NCI-H345 treated with DMSO at 0.1 percent for 48 hours (cell line): ENCODE measurements at regions not wholly inside any gene's neighbourhood (a gene's known extent, or its start where the extent isn't known, plus 50 kb on each side); places are given as distances from the start of the nearest gene placed in this dataset.

ENCODE experiments used
- DNase-seq: peaks from one replicate; lab custom pipeline; 2025; ENCODE audit not compliant: unreplicated experiment; lab: John Stamatoyannopoulos, UW

GRCh38 chr2:164306872-164307271, 314.4 kb downstream of the GRB14 start:
- DNase-seq: no peak

GRCh38 chr2:164302786-164303185, 318.5 kb downstream of the GRB14 start:
- DNase-seq: no peak

- no peak for DNase-seq
Measured at GRCh38 chr2:164288235-164288634, 333.0 kb downstream of the GRB14 start.

GRCh38 chr2:164287056-164287455, 334.2 kb downstream of the GRB14 start:
- no peak for DNase-seq

DNA sequence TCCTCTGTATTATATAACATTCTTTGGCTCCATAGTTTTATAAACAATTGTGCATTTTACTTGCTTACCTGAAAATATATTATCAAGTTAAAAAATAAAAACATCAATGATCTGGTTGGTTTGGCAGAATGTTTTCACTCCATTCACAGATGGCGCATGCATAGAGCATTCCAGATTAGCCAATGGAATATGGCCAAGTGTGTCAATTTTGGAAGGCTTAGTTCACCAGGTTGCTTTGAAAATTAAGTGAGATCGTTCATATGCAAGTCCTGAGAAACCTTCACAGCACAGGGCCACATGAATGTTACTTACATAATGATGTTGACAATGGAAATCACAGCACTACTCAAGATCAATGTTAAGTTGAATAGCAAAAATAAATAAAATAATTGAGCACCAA, 335.7 kb downstream of the GRB14 start:
- DNase-seq: no peak

- no peak for DNase-seq
Measured at GRCh38 chr2:164281896-164282295, 339.4 kb downstream of the GRB14 start.

- DNase-seq: no peak
Measured at GRCh38 chr2:164275659-164276058, 345.6 kb downstream of the GRB14 start.

DNA sequence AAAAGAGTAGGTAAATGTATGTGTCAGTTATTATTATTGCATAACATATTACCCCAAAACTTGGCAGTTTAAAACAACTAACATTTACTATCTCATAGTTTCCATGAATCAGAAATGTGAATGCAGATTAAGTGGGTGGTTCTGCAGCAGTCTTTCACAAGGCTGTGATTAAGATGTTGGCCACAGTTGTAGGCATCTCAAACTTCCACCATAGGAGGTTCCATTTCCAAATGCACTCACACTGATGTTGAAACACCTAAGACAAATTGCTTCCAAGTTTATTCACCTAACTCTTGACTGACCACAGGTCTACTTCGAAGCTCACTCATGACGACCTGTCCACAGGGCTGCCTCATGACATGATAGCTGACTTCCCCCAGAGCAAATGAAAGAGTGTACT, 360.8 kb downstream of the GRB14 start:
- DNase-seq: no peak

DNA sequence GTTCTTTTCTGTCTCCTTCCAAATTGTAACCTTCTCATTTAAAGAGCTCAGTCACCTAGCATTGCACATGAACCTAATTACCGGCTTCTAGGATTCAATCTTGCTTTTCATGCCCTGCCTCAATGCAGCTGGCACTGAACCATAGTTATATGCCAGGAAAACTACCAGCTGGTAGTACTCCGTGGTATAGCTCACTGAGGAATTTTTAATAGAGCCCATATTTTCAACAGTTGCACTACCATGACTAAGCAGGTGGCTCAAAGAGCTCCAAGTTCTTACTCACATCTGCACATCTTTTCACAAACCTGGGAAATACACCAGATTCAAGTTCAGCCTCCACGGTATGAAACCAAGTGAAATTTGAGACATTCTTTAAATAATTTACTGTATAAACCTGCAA, 363.5 kb downstream of the GRB14 start:
- no peak for DNase-seq

DNA sequence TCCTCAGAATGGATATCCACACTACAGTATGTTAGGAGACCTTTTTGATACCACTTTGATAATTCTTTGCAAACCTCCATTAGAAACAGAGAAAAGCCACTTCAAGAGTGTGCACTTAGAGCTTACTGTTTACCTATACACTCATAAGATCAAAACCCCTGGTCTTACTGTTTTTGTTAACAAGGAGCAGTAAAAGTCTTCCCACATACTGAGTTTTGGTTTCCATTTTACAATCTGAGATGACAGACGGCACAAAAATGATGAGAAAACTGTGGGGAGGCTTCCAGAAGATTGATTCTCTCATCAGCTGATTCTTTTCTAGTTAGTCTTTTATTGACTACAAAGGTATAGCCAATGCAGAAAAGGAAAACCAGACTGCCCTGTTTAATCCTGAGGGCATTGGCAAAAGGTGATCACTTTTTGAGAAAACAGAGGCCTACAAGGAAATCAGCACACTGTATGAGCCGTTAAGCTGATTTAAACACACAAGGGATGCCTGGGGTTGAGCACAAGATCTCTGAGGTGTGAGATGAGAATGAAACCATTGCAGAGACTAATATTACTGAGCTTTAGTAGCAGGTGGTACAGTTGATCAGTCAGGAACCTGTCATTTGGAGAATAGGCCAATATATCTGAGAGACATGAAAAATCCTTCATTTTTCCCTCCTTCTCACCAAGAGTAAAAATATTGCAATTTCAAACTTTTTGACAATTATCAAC, 368.6 kb downstream of the GRB14 start:
- no peak for DNase-seq

DNA sequence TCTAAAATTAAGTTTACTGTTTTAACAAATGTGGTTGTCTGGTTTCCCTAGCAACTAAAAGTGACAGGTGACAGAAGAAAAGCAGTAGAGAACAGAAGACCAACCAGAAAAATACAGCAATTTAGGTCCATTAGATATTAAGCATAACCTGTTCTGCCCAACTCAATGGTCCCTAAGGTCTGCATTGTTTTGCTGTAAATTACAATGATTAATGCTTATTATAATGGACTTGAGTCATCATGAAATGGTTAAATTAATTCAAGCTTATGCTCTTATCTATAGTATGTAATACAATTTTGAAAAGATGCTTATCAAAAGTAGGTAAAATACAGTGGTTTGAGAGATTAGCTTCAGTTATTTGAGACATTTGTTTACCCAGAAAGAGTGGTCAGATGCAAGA, 378.0 kb downstream of the GRB14 start:
- no peak for DNase-seq

GRCh38 chr2:164242409-164242808, 378.9 kb downstream of the GRB14 start:
- DNase-seq: no peak

GRCh38 chr2:164234074-164234473, 387.2 kb downstream of the GRB14 start:
- no peak for DNase-seq

DNA sequence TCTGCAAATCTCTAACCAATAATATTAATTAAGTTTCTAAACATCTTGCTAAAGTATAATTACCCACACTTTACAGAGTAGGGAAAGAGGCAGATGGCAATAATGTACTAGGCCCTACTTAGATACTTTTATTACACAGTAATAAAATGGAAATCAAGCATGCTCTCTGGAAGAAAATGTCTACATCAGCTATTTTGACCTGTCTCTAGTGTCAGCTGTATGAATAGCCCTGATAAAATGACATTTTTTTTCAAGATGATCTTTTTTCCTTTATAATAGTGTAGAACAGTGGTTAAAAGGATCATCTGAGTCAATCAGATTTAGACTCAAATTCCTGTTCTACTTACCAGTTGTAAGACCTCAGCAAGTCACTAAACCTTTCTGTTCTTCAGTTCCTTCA, 397.3 kb downstream of the GRB14 start:
- no peak for DNase-seq

GRCh38 chr2:164221473-164221872, 399.8 kb downstream of the GRB14 start:
- DNase-seq: no peak

DNA sequence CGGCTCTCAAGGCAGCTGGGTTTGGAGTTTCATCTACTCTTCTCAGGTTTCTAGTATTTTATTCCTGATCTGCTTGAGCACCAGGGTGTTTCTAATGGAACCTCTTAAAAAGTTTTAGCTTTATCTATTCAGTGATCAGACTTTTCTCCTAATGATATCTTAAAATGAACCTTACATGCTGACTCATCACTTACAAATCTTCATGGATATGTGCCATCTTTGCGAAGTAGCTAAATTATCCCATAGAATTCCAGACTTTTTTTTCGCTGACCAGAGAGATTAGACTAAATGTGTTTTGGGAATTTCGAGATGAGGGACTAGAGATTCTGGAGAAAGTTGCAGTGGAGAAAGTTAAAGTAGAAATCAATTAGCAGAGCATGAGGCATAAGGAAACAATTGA, 401.0 kb downstream of the GRB14 start:
- DNase-seq: no peak

GRCh38 chr2:164213916-164214315, 407.4 kb downstream of the GRB14 start:
- DNase-seq: no peak

GRCh38 chr2:164205347-164205746, 415.9 kb downstream of the GRB14 start:
- no peak for DNase-seq

DNA sequence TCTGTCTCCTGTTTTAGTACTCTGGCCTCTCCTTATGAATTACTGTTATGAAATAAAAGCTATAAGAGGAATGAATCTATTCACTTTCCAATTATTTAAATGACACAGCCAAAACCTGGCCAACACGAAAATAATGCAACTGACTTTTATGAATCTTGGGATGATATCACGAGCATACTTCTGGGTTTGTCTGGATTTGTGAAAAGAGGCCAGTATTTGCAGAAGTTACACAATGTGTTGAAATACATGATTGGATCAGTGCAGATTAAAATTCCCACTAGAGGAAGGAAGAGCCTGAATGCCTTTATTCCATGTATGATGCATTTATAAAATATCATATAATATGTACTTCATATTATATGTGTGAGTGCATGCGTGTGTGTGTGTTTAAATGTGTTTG, 418.2 kb downstream of the GRB14 start:
- no peak for DNase-seq

GRCh38 chr2:164198256-164198655, 423.0 kb downstream of the GRB14 start:
- no peak for DNase-seq

- DNase-seq: no peak
Measured at GRCh38 chr2:164190700-164191099, 430.6 kb downstream of the GRB14 start.

DNA sequence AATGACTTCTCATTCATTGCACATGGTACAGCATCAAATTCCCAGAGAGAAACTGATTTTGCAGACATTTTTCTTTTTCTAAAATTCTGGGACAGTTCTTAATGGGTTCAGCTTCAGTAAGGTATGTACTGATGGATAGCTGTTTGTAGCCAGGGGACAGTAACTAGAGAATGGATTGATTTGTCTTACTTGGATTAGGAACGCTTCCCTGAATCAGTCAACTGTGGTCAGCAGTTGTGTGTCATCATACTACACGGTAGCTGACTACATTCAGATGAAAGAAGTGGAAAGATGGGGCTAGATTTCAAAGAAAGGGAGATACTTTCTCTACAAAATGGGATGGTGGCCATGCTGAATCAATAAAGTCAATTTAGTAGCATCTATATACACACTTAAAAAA, 431.4 kb downstream of the GRB14 start:
- DNase-seq: no peak

GRCh38 chr2:164187121-164187520, 434.2 kb downstream of the GRB14 start:
- no peak for DNase-seq
